ENCODE measurements at regions not wholly inside any gene's neighbourhood (a gene's known extent, or its start where the extent isn't known, plus 50 kb on each side); places are given as distances from the start of the nearest gene placed in this dataset.

DNA sequence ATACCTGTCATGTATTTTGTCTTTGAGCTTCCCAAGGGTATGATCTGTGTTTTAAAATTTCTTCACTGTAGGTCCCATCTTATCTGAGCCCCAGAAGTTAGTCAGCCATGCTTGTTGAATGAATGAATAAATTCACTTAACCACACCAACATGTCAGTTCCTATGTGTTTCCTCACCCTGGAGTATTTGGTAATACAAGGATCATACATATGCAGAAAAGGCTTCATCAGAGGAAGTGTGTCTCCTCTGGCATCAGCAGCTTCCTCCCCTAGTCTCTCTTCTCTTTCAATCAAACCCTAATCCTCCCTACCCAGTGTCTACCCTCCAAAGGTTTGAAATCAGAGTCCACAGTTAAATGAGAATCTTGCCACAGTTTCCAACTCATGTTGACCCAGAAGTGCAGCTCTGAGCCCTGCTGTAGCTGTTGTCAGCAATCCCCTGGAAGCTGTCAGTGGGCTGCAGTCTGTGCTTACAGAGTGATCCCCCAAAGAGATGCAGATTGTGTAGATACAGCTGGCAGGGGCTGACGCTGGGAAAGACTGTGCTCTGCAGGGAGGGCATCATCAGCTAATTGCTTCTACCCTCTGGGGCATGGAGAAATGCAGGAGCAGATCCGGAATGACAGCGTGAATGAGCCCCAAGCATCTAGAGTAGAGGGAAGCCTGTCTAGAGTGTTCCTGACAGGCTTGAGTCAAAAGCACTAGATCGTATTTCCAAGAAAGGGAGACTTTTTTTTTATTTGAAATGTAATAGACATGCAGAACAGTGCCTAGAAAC is 105.0 kb upstream of the WDR11 start:
- H3K4me3 ChIP-seq: no peak overlapping the region
- H3K4me1 ChIP-seq: no peaks in the 10 kb centered on the region
- DNase-seq: no peak
- no peaks in the 10 kb centered on the region for H3K36me3 ChIP-seq
- no peak overlapping the region for H3K27ac ChIP-seq
- peaks cover 0 to 22% (median 0%) of the 10 kb centered on the region in 3 donors for H3K27me3 ChIP-seq
- TF ChIP-seq, protein P1, sequence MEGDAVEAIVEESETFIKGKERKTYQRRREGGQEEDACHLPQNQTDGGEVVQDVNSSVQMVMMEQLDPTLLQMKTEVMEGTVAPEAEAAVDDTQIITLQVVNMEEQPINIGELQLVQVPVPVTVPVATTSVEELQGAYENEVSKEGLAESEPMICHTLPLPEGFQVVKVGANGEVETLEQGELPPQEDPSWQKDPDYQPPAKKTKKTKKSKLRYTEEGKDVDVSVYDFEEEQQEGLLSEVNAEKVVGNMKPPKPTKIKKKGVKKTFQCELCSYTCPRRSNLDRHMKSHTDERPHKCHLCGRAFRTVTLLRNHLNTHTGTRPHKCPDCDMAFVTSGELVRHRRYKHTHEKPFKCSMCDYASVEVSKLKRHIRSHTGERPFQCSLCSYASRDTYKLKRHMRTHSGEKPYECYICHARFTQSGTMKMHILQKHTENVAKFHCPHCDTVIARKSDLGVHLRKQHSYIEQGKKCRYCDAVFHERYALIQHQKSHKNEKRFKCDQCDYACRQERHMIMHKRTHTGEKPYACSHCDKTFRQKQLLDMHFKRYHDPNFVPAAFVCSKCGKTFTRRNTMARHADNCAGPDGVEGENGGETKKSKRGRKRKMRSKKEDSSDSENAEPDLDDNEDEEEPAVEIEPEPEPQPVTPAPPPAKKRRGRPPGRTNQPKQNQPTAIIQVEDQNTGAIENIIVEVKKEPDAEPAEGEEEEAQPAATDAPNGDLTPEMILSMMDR (IDR thresholded peaks at IDR 0.05): no peak
- TF ChIP-seq POLR2AphosphoS5 (IDR thresholded peaks at IDR 0.05) (no peak), POLR2A (IDR thresholded peaks at IDR 0.05) (no peak), EP300 (IDR thresholded peaks at IDR 0.05) (no peak)
- 23 to 39% (median 35%) methylated on average over 4 of the region's 4 CpGs for WGBS, 5 donors
- intact Hi-C loops (cut with DNase I; ENCODE audit: low total_unique reads): no loop called here
- H3K9me3 ChIP-seq: no peaks in the 10 kb centered on the region

DNA sequence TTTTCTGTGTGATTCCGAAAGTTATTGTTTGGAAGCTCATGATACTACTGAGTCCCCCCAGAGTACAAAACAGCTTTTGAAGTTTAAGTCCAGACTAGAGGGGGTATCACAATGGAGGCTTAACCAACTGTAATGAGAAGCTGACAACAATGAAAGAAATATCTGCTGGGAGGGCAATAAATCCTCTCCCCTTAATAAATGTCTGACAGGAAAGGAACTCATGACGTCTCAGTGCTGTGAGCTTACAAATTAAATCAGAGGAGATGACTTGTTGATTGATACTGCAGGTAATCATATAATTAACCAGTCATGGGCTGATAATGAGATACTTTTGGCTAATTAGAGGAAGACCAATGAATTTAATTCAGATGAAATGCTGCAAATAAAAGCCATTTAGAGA is 102.6 kb upstream of the WDR11 start:
- H3K4me3 ChIP-seq: no peak overlapping the region
- intact Hi-C loops (cut with DNase I; ENCODE audit: low total_unique reads): no loop called here
- H3K9me3 ChIP-seq: no peaks in the 10 kb centered on the region
- WGBS, 5 donors: 51 to 65% (median 62%) methylated on average over 2 of the region's 2 CpGs
- H3K4me1 ChIP-seq: no peaks in the 10 kb centered on the region
- TF ChIP-seq, protein P1 (IDR thresholded peaks at IDR 0.05): no peak
- TF ChIP-seq EP300 (IDR thresholded peaks at IDR 0.05): no peak
- TF ChIP-seq POLR2AphosphoS5 (IDR thresholded peaks at IDR 0.05): no peak
- no peak for TF ChIP-seq POLR2A (IDR thresholded peaks at IDR 0.05)
- H3K27me3 ChIP-seq: peaks cover 0 to 22% (median 0%) of the 10 kb centered on the region in 3 donors
- no peak overlapping the region for H3K27ac ChIP-seq
- H3K36me3 ChIP-seq: no peaks in the 10 kb centered on the region
- no peak for DNase-seq

DNA sequence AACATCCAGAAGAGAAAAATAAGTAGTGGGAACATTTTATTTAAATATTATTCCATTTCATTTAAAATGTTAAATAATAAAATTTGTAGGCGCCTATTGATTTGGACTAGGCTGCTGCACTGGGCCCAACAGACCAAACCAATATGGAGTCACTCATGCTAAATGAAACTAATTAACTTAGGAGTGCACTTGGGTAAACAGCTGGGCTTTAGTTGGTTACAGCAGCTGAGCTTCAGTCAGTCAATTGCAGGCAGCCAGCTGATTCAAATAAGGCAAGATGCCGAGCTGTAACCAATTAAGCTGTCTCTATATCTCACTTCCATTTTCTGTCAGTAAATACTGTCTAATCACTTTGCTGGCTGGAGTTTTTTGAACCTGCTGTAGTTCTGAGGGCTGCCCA is 102.1 kb upstream of the WDR11 start:
- Histone ChIP-seq H3K4me1 (no peaks in the 10 kb centered on the region), H3K27ac (no peak overlapping the region), H3K4me3 (no peak overlapping the region), H3K27me3 (peaks cover 0 to 22% (median 0%) of the 10 kb centered on the region in 3 donors), H3K36me3 (no peaks in the 10 kb centered on the region), H3K9me3 (no peaks in the 10 kb centered on the region)
- no peak for DNase-seq
- TF ChIP-seq POLR2AphosphoS5 (IDR thresholded peaks at IDR 0.05): no peak
- TF ChIP-seq POLR2A (IDR thresholded peaks at IDR 0.05): no peak
- TF ChIP-seq, protein P1 (IDR thresholded peaks at IDR 0.05): no peak
- TF ChIP-seq EP300 (IDR thresholded peaks at IDR 0.05): no peak
- 62 to 68% (median 64%) methylated on average over 2 of the region's 2 CpGs for WGBS, 5 donors
- intact Hi-C loops (cut with DNase I; ENCODE audit: low total_unique reads): no loop called here

DNA sequence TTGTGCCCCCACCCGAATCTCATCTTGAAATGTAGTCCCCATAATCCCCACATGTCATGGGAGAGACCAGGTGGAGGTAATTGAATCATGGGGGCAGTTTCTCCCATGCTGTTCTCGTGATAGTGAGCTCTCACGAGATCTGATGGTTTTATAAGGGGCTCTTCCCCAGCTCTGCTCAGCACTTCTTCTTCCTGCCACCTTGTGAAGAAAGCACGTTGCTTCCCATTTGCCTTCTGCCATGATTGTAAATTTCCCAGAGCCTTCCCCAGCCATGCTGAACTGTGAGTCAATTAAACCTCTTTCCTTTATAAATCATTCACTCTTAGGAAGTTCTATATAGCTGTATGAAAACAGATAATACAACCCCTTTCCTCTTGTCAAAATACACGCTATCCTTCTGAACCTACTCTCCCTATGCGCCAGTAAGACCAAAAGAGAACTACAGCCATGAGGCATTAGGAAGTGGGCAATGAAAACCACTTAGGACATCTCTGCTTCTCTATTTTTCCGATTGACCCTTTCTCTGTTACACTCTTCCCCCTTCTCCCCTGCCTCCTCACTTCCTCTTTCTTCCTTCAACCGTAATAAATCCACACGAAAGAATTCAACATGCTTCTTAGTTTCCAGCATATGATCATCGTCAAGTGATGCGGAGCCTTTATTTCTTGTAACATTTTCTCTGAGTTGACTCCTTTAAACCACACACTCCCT is 101.2 kb upstream of the WDR11 start:
- Histone ChIP-seq H3K4me3 (no peak overlapping the region), H3K4me1 (no peaks in the 10 kb centered on the region), H3K27me3 (peaks cover 0 to 22% (median 0%) of the 10 kb centered on the region in 3 donors), H3K27ac (no peak overlapping the region), H3K36me3 (no peaks in the 10 kb centered on the region), H3K9me3 (no peaks in the 10 kb centered on the region)
- intact Hi-C loops (cut with DNase I; ENCODE audit: low total_unique reads): no loop called here
- WGBS, 5 donors: 62 to 74% (median 70%) methylated on average over 11 of the region's 11 CpGs
- no peak for DNase-seq
- TF ChIP-seq EP300 (IDR thresholded peaks at IDR 0.05) (no peak), POLR2A (IDR thresholded peaks at IDR 0.05) (no peak), POLR2AphosphoS5 (IDR thresholded peaks at IDR 0.05) (no peak)
- TF ChIP-seq, protein P1 (IDR thresholded peaks at IDR 0.05): no peak

Data from stomach (tissue), 8 donors.